Fibroblast of lung (primary cell): ENCODE measurements at regions not wholly inside any gene's neighbourhood (a gene's known extent, or its start where the extent isn't known, plus 50 kb on each side); places are given as distances from the start of the nearest gene placed in this dataset.

Source experiments
- DNase-seq, 2 donors: peaks; one replicate each; pipeline versions ENCODE4 v3.0.0 to v3.0.0-alpha.2; 2010; ENCODE audit warnings: low read depth in 2 of 2
- H2AFZ ChIP-seq: 2 replicates; pipeline ENCODE4 v1.5.1; 2012; ENCODE audit warnings: low read length, control low read depth, inconsistent platforms
- H3K27ac ChIP-seq: 2 replicates; pipeline ENCODE4 v1.5.1; 2011; ENCODE audit warnings: low read length, control low read depth; ENCODE audit not compliant: insufficient read depth
- H3K27me3 ChIP-seq: 2 replicates; pipeline ENCODE4 v1.5.1; 2011; ENCODE audit warnings: mild to moderate bottlenecking, low read length; ENCODE audit not compliant: control insufficient read depth, insufficient read depth
- H3K36me3 ChIP-seq: 2 replicates; pipeline ENCODE4 v1.5.1; 2011; ENCODE audit warnings: low read length; ENCODE audit not compliant: control insufficient read depth, insufficient read depth
- H3K4me1 ChIP-seq: 2 replicates; pipeline ENCODE4 v1.5.1; 2011; ENCODE audit warnings: low read length; ENCODE audit not compliant: control insufficient read depth, insufficient read depth; ENCODE audit errors: extremely low read depth
- H3K4me2 ChIP-seq: 2 replicates; pipeline ENCODE4 v1.5.1; 2011; ENCODE audit warnings: low read length, control low read depth; ENCODE audit not compliant: insufficient read depth; ENCODE audit errors: extremely low read depth
- H3K4me3 ChIP-seq, 4 experiments: fragments of 200-600 bp in 1 of 4; sonication (generic) in 1 of 4; replicated peaks in 1 of 4; 2 replicates each; pipeline ENCODE4 v1.5.1; 2011 to 2016; ENCODE audit warnings: low read length in 4 of 4, low read depth in 3 of 4, mild to moderate bottlenecking in 3 of 4, control low read depth in 2 of 4, inconsistent platforms in 1 of 4, mixed read lengths in 1 of 4; ENCODE audit not compliant: insufficient read depth in 1 of 4; ENCODE audit errors: control extremely low read depth in 1 of 4
- H3K79me2 ChIP-seq: 2 replicates; pipeline ENCODE4 v1.5.1; 2012; ENCODE audit warnings: mild to moderate bottlenecking, low read length, inconsistent platforms; ENCODE audit not compliant: control insufficient read depth, insufficient read depth
- H3K9ac ChIP-seq: 2 replicates; pipeline ENCODE4 v1.5.1; 2011; ENCODE audit warnings: mild to moderate bottlenecking, low read length, control low read depth; ENCODE audit not compliant: insufficient read depth
- H3K9me3 ChIP-seq: 2 replicates; pipeline ENCODE4 v1.5.1; 2012; ENCODE audit warnings: low read depth, low read length; ENCODE audit not compliant: control insufficient read depth, insufficient read depth
- H4K20me1 ChIP-seq: 2 replicates; pipeline ENCODE4 v1.5.1; 2011; ENCODE audit warnings: low read length; ENCODE audit not compliant: control insufficient read depth, insufficient read depth; ENCODE audit errors: extremely low read depth
- EZH2 ChIP-seq: IDR thresholded peaks from 2 replicates; pipeline ENCODE4 v1.5.1; 2012; ENCODE audit warnings: low read length, control low read depth, mild to moderate bottlenecking; ENCODE audit errors: missing control alignments
- TF ChIP-seq, protein P1 (sequence below), 2 donors: IDR thresholded peaks in 1 of 2; conservative IDR thresholded peaks in 1 of 2; 1 replicate in 1 of 2; 2 replicates in 1 of 2; pipeline ENCODE4 v1.5.1; 2011 to 2012; ENCODE audit warnings: low read length in 2 of 2, control low read depth in 1 of 2, inconsistent platforms in 1 of 2, low read depth in 1 of 2, mild to moderate bottlenecking in 1 of 2

DNA sequence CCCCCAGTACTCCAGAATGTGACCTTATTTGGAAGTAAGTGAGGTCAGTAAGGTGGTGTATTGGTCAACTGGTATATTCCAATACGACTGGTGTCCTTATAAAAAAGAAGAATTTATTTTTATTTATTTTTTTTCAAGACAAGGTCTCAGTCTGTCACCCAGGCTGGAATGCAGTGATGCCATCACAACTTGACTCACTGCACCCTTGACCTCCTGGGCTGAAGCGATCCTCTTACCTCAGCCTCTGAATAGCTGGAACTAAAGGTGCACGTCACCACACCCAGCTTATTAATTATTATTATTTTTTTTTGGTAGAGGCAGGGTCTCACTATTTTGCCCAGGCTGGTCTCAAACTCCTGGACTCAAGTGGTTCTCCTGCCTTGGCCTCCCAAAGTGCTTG is 115.1 kb upstream of the PITX2 start:
- Histone ChIP-seq H3K79me2 (no peaks in the 10 kb centered on the region), H3K27ac (no peak overlapping the region), H3K9me3 (no peaks in the 10 kb centered on the region), H3K4me2 (no peak overlapping the region), H3K36me3 (no peaks in the 10 kb centered on the region), H3K4me3 (no peak overlapping the region), H3K27me3 (no peaks in the 10 kb centered on the region), H3K9ac (no peak overlapping the region), H4K20me1 (no peaks in the 10 kb centered on the region), H2AFZ (no peak overlapping the region), H3K4me1 (no peaks in the 10 kb centered on the region)
- no peak for TF ChIP-seq EZH2
- TF ChIP-seq, protein P1, sequence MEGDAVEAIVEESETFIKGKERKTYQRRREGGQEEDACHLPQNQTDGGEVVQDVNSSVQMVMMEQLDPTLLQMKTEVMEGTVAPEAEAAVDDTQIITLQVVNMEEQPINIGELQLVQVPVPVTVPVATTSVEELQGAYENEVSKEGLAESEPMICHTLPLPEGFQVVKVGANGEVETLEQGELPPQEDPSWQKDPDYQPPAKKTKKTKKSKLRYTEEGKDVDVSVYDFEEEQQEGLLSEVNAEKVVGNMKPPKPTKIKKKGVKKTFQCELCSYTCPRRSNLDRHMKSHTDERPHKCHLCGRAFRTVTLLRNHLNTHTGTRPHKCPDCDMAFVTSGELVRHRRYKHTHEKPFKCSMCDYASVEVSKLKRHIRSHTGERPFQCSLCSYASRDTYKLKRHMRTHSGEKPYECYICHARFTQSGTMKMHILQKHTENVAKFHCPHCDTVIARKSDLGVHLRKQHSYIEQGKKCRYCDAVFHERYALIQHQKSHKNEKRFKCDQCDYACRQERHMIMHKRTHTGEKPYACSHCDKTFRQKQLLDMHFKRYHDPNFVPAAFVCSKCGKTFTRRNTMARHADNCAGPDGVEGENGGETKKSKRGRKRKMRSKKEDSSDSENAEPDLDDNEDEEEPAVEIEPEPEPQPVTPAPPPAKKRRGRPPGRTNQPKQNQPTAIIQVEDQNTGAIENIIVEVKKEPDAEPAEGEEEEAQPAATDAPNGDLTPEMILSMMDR (conservative IDR thresholded peaks at IDR 0.05 in 1 of 2, IDR thresholded peaks at IDR 0.05 in 1 of 2; ENCODE audit: low read depth in 1 of 2, low read length in 2 of 2): no peak
- no peak for DNase-seq

DNA sequence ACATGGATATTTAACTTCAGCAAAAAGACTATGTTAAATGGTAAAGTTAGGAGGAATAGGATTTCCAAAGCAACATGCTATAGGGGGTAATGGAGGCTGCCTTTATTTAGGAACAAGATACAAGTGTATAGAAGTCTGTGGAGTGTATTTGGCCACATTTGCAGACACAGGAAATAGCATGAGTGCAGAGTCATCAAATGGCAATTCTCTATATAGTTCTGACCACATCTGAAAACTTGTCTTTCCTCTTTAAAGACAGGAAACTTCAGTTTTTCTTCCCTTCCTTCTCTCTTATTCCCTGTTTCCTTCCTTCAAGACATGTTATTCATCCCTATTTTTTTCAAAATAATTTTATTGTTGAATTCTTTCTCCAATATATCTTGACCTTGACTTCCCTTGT is 119.3 kb upstream of the PITX2 start:
- H2AFZ ChIP-seq: no peak overlapping the region
- no peaks in the 10 kb centered on the region for H4K20me1 ChIP-seq
- no peak overlapping the region for H3K9ac ChIP-seq
- H3K9me3 ChIP-seq: no peaks in the 10 kb centered on the region
- no peaks in the 10 kb centered on the region for H3K27me3 ChIP-seq
- H3K27ac ChIP-seq: no peak overlapping the region
- no peaks in the 10 kb centered on the region for H3K4me1 ChIP-seq
- no peaks in the 10 kb centered on the region for H3K36me3 ChIP-seq
- peak in 1 of 2 donors; percentile 36 for DNase-seq
- no peaks in the 10 kb centered on the region for H3K79me2 ChIP-seq
- H3K4me2 ChIP-seq: no peak overlapping the region
- no peak for TF ChIP-seq EZH2
- TF ChIP-seq, protein P1 (conservative IDR thresholded peaks at IDR 0.05 in 1 of 2, IDR thresholded peaks at IDR 0.05 in 1 of 2; ENCODE audit: low read depth in 1 of 2, low read length in 2 of 2): no peak
- H3K4me3 ChIP-seq: no peak overlapping the region

DNA sequence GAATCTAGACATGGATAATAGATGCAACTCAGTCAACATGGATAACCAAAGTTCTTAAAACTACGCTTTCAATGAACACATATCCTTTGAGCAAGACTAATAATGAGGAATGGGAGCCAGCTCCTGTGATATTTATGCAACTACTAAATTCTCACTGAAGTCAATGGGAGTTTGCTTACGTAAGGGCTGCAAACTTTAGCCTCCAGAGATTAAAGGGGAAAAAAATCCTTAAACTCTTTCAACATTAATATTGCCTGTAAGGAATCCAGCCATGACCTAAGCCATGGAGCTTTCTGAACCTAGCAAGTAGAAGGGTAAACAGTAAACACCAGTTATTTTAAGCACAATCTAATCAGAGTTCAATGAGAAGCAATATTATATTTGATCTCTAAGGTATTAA is 125.2 kb upstream of the PITX2 start:
- no peaks in the 10 kb centered on the region for H3K79me2 ChIP-seq
- TF ChIP-seq EZH2: no peak
- TF ChIP-seq, protein P1 (conservative IDR thresholded peaks at IDR 0.05 in 1 of 2, IDR thresholded peaks at IDR 0.05 in 1 of 2; ENCODE audit: low read depth in 1 of 2, low read length in 2 of 2): no peak
- H2AFZ ChIP-seq: no peak overlapping the region
- no peak overlapping the region for H3K4me2 ChIP-seq
- no peaks in the 10 kb centered on the region for H3K4me1 ChIP-seq
- DNase-seq: no peak
- no peak overlapping the region for H3K27ac ChIP-seq
- H3K9ac ChIP-seq: no peak overlapping the region
- no peak overlapping the region for H3K4me3 ChIP-seq
- no peaks in the 10 kb centered on the region for H3K36me3 ChIP-seq
- no peaks in the 10 kb centered on the region for H3K9me3 ChIP-seq
- no peaks in the 10 kb centered on the region for H3K27me3 ChIP-seq
- H4K20me1 ChIP-seq: no peaks in the 10 kb centered on the region
